Keratinocyte (primary cell): ENCODE measurements at regions not wholly inside any gene's neighbourhood (a gene's known extent, or its start where the extent isn't known, plus 50 kb on each side); places are given as distances from the start of the nearest gene placed in this dataset.

ENCODE experiments used
- DNase-seq: peaks from one replicate; pipeline ENCODE4 v3.0.0-alpha.2; 2011; ENCODE audit warnings: low read depth, missing footprints, low spot score
- FAIRE-seq: peaks from 2 replicates; lab custom pipeline; 2011; peaks lifted over from hg19 to GRCh38; lab: Jason Lieb, UNC
- H2AFZ ChIP-seq: 2 replicates; pipeline ENCODE4 v1.6.0; 2012; ENCODE audit warnings: low read length, control low read depth, inconsistent platforms; ENCODE audit not compliant: control insufficient read depth
- H3K27ac ChIP-seq: 2 replicates; pipeline ENCODE4 v1.5.1; 2011; ENCODE audit warnings: low read length; ENCODE audit not compliant: control insufficient read depth, insufficient read depth
- H3K27me3 ChIP-seq: 3 replicates; pipeline ENCODE4 v1.6.0; 2011; ENCODE audit warnings: low read length; ENCODE audit not compliant: control insufficient read depth, insufficient read depth; ENCODE audit errors: extremely low read depth
- H3K36me3 ChIP-seq, 2 experiments: 2 replicates in 1 of 2; 3 replicates in 1 of 2; pipeline ENCODE4 v1.5.1; 2011; ENCODE audit warnings: low read length in 2 of 2, mild to moderate bottlenecking in 1 of 2; ENCODE audit not compliant: control insufficient read depth in 2 of 2, insufficient read depth in 2 of 2; ENCODE audit errors: extremely low read depth in 1 of 2
- H3K4me1 ChIP-seq: 3 replicates; pipeline ENCODE4 v1.5.1; 2011; ENCODE audit warnings: low read length; ENCODE audit not compliant: control insufficient read depth, insufficient read depth; ENCODE audit errors: extremely low read depth
- H3K4me2 ChIP-seq: 3 replicates; pipeline ENCODE4 v1.6.0; 2011; ENCODE audit warnings: low read depth, low read length; ENCODE audit not compliant: control insufficient read depth, insufficient read depth; ENCODE audit errors: extremely low read depth
- H3K4me3 ChIP-seq, 3 experiments: fragments of 200-600 bp in 1 of 3; sonication (generic) in 1 of 3; 2 replicates in 2 of 3; 3 replicates in 1 of 3; pipeline ENCODE4 v1.5.1; 2011 to 2016; ENCODE audit warnings: low read length in 3 of 3, mild to moderate bottlenecking in 3 of 3, control low read depth in 2 of 3, inconsistent platforms in 1 of 3, low read depth in 1 of 3, mixed read lengths in 1 of 3, mixed run types in 1 of 3, moderate library complexity in 1 of 3; ENCODE audit not compliant: control insufficient read depth in 2 of 3, insufficient read depth in 2 of 3; ENCODE audit errors: extremely low read depth in 1 of 3
- H3K79me2 ChIP-seq: 2 replicates; pipeline ENCODE4 v1.6.0; 2012; ENCODE audit warnings: low read length; ENCODE audit not compliant: control insufficient read depth, insufficient read depth
- H3K9ac ChIP-seq: 3 replicates; pipeline ENCODE4 v1.6.0; 2011; ENCODE audit warnings: low read length; ENCODE audit not compliant: control insufficient read depth, insufficient read depth; ENCODE audit errors: extremely low read depth
- H3K9me1 ChIP-seq: 3 replicates; pipeline ENCODE4 v1.6.0; 2011; ENCODE audit warnings: low read length; ENCODE audit not compliant: control insufficient read depth, insufficient read depth; ENCODE audit errors: extremely low read depth
- H3K9me3 ChIP-seq: 2 replicates; pipeline ENCODE4 v1.5.1; 2012; ENCODE audit warnings: low read depth, low read length; ENCODE audit not compliant: control insufficient read depth
- H4K20me1 ChIP-seq: 3 replicates; pipeline ENCODE4 v1.6.0; 2011; ENCODE audit warnings: low read length; ENCODE audit not compliant: control insufficient read depth, insufficient read depth; ENCODE audit errors: extremely low read depth
- EZH2 ChIP-seq: IDR thresholded peaks from one replicate; pipeline ENCODE4 v1.6.1; 2012; ENCODE audit warnings: inconsistent platforms, mild to moderate bottlenecking, low read length, moderate library complexity
- dilution Hi-C: fragments of 300-500 bp; cut with MboI; formaldehyde crosslinking; loops from one replicate; pipeline ENCODE4 v1.7.0; 2020; ENCODE audit warnings: low sequenced_read_pairs; ENCODE audit not compliant: extremely low pct_ligation_motif_present
- TF ChIP-seq, protein P1 (sequence below), 3 experiments: IDR thresholded peaks in 1 of 3; conservative IDR thresholded peaks in 1 of 3; optimal IDR thresholded peaks in 1 of 3; 2 replicates in 2 of 3; 3 replicates in 1 of 3; pipeline versions ENCODE3 to v1.5.1; 2011; ENCODE audit warnings: low read length in 3 of 3, mild to moderate bottlenecking in 3 of 3, moderate library complexity in 2 of 3, control low read depth in 1 of 3, inconsistent platforms in 1 of 3; ENCODE audit not compliant: insufficient read depth in 2 of 3; ENCODE audit errors: extremely low read depth in 1 of 3

DNA sequence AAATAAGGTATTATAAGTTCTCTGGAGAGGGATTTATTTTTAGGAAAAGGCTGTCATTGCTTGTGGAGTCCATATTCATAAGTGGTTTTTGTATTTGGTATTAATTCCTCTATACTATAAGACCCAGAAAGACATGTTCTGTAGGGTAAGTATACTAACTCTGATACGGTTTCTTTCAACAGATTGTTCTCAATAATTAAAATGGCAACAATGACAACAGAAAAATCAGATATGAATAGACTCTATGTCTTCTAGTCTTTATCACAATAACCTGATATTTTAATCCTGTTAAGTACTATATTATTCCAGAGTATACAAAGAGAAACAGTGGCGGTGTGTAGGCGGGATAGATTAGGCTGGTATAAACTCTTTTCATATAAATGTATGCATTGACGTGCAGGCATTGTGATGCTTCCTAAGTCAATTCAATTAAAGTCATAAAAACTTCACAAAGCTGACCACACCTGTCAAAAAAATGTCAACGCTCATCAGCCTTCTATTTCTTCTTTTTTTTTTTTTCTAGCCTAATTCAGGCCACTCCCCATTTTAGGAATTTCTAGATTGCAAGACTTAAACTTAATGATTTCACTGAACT, 150.4 kb downstream of the TRIML1 start:
- no peaks in the 10 kb centered on the region for H3K9me1 ChIP-seq
- H3K27ac ChIP-seq, result no peak overlapping the region
- DNase-seq (no peak), FAIRE-seq (no peak)
- no peaks in the 10 kb centered on the region for H3K27me3 ChIP-seq
- no peaks in the 10 kb centered on the region for H3K79me2 ChIP-seq
- no peak overlapping the region for H2AFZ ChIP-seq
- TF ChIP-seq EZH2, result no peak
- TF ChIP-seq, protein P1, sequence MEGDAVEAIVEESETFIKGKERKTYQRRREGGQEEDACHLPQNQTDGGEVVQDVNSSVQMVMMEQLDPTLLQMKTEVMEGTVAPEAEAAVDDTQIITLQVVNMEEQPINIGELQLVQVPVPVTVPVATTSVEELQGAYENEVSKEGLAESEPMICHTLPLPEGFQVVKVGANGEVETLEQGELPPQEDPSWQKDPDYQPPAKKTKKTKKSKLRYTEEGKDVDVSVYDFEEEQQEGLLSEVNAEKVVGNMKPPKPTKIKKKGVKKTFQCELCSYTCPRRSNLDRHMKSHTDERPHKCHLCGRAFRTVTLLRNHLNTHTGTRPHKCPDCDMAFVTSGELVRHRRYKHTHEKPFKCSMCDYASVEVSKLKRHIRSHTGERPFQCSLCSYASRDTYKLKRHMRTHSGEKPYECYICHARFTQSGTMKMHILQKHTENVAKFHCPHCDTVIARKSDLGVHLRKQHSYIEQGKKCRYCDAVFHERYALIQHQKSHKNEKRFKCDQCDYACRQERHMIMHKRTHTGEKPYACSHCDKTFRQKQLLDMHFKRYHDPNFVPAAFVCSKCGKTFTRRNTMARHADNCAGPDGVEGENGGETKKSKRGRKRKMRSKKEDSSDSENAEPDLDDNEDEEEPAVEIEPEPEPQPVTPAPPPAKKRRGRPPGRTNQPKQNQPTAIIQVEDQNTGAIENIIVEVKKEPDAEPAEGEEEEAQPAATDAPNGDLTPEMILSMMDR (optimal IDR thresholded peaks at IDR 0.05 in 1 of 3, IDR thresholded peaks at IDR 0.05 in 1 of 3, conservative IDR thresholded peaks at IDR 0.05 in 1 of 3; ENCODE audit: extremely low read depth in 1 of 3, insufficient read depth in 2 of 3, low read length in 3 of 3), result no peak
- H3K9ac ChIP-seq, result no peak overlapping the region
- H3K9me3 ChIP-seq, result no peaks in the 10 kb centered on the region
- H3K36me3 ChIP-seq, result no peaks in the 10 kb centered on the region
- H3K4me3 ChIP-seq, result no peak overlapping the region
- H3K4me2 ChIP-seq, result no peak overlapping the region
- no peaks in the 10 kb centered on the region for H3K4me1 ChIP-seq
- no peaks in the 10 kb centered on the region for H4K20me1 ChIP-seq
- dilution Hi-C loops, result no loop called here

GRCh38 chr4:188295899-188296298, 156.7 kb downstream of the TRIML1 start:
- no peaks in the 10 kb centered on the region for H3K27me3 ChIP-seq
- no peaks in the 10 kb centered on the region for H3K9me1 ChIP-seq
- no peak for TF ChIP-seq EZH2
- TF ChIP-seq, protein P1 (optimal IDR thresholded peaks at IDR 0.05 in 1 of 3, IDR thresholded peaks at IDR 0.05 in 1 of 3, conservative IDR thresholded peaks at IDR 0.05 in 1 of 3; ENCODE audit: extremely low read depth in 1 of 3, insufficient read depth in 2 of 3, low read length in 3 of 3), result no peak
- FAIRE-seq, result no peak
- no peaks in the 10 kb centered on the region for H3K36me3 ChIP-seq
- H4K20me1 ChIP-seq, result no peaks in the 10 kb centered on the region
- dilution Hi-C loops, result no loop called here
- H3K9me3 ChIP-seq, result peaks cover 2% of the 10 kb centered on the region
- no peak overlapping the region for H2AFZ ChIP-seq
- no peak overlapping the region for H3K27ac ChIP-seq
- no peaks in the 10 kb centered on the region for H3K79me2 ChIP-seq
- no peak overlapping the region for H3K4me2 ChIP-seq
- no peak for DNase-seq
- no peaks in the 10 kb centered on the region for H3K4me1 ChIP-seq
- no peak overlapping the region for H3K9ac ChIP-seq
- H3K4me3 ChIP-seq, result no peak overlapping the region
